ENCODE measurements at regions not wholly inside any gene's neighbourhood (a gene's known extent, or its start where the extent isn't known, plus 50 kb on each side); places are given as distances from the start of the nearest gene placed in this dataset.

- no peaks in the 10 kb centered on the region for H3K4me1 ChIP-seq (ENCODE audit: control insufficient read depth, insufficient read depth, low read length, poor library complexity, severe bottlenecking)
- WGBS, 2 experiments (ENCODE audit: insufficient coverage in 2 of 2): no CpG with 5 or more reads among the region's 2 CpGs
- no peak overlapping the region for H3K27ac ChIP-seq (ENCODE audit: low read depth, low read length, severe bottlenecking)
Observed at GRCh38 chr3:103660810-103661209, 1226.0 kb downstream of the ZPLD1 start.

GRCh38 chr3:103662591-103662990, 1227.8 kb downstream of the ZPLD1 start:
- Histone ChIP-seq H3K4me1 (ENCODE audit: control insufficient read depth, insufficient read depth, low read length, poor library complexity, severe bottlenecking) (no peaks in the 10 kb centered on the region), H3K4me3 (ENCODE audit: extremely low read depth, insufficient read depth, low read length, poor library complexity, severe bottlenecking) (no peak overlapping the region), H3K27ac (ENCODE audit: low read depth, low read length, severe bottlenecking) (no peak overlapping the region), H3K9me3 (ENCODE audit: control insufficient read depth, low read length) (no peaks in the 10 kb centered on the region), H3K36me3 (ENCODE audit: control insufficient read depth, insufficient read depth, low read length) (no peaks in the 10 kb centered on the region)
- WGBS, 2 experiments (ENCODE audit: insufficient coverage in 2 of 2): 89% methylated on average over 1 of the region's 3 CpGs; no CpG with 5 or more reads in 1 of the 2 experiments

More at GRCh38 chr3:103660810-103661209, 1226.0 kb downstream of the ZPLD1 start:
- no peaks in the 10 kb centered on the region for H3K9me3 ChIP-seq (ENCODE audit: control insufficient read depth, low read length)
- no peak overlapping the region for H3K4me3 ChIP-seq (ENCODE audit: extremely low read depth, insufficient read depth, low read length, poor library complexity, severe bottlenecking)
- no peaks in the 10 kb centered on the region for H3K36me3 ChIP-seq (ENCODE audit: control insufficient read depth, insufficient read depth, low read length)

- H3K9me3 ChIP-seq (ENCODE audit: control insufficient read depth, low read length): no peaks in the 10 kb centered on the region
- H3K4me1 ChIP-seq (ENCODE audit: control insufficient read depth, insufficient read depth, low read length, poor library complexity, severe bottlenecking): no peaks in the 10 kb centered on the region
- no peak overlapping the region for H3K27ac ChIP-seq (ENCODE audit: low read depth, low read length, severe bottlenecking)
- H3K36me3 ChIP-seq (ENCODE audit: control insufficient read depth, insufficient read depth, low read length): no peaks in the 10 kb centered on the region
- no CpG with 5 or more reads among the region's 2 CpGs for WGBS, 2 experiments (ENCODE audit: insufficient coverage in 2 of 2)
- no peak overlapping the region for H3K4me3 ChIP-seq (ENCODE audit: extremely low read depth, insufficient read depth, low read length, poor library complexity, severe bottlenecking)
Observed at GRCh38 chr3:103672346-103672745, 1237.5 kb downstream of the ZPLD1 start.

GRCh38 chr3:103684904-103685303, 1250.1 kb downstream of the ZPLD1 start:
- 100% methylated on average over 1 to 2 of the region's 4 CpGs for WGBS, 2 experiments (ENCODE audit: insufficient coverage in 2 of 2)
- no peak overlapping the region for H3K4me3 ChIP-seq (ENCODE audit: extremely low read depth, insufficient read depth, low read length, poor library complexity, severe bottlenecking)

GRCh38 chr3:103685939-103686338, 1251.1 kb downstream of the ZPLD1 start:
- no CpG with 5 or more reads among the region's 1 CpG for WGBS, 2 experiments (ENCODE audit: insufficient coverage in 2 of 2)
- no peak overlapping the region for H3K4me3 ChIP-seq (ENCODE audit: extremely low read depth, insufficient read depth, low read length, poor library complexity, severe bottlenecking)

More at GRCh38 chr3:103684904-103685303, 1250.1 kb downstream of the ZPLD1 start:
- Histone ChIP-seq H3K36me3 (ENCODE audit: control insufficient read depth, insufficient read depth, low read length) (no peaks in the 10 kb centered on the region), H3K4me1 (ENCODE audit: control insufficient read depth, insufficient read depth, low read length, poor library complexity, severe bottlenecking) (no peaks in the 10 kb centered on the region), H3K9me3 (ENCODE audit: control insufficient read depth, low read length) (no peaks in the 10 kb centered on the region), H3K27ac (ENCODE audit: low read depth, low read length, severe bottlenecking) (no peak overlapping the region)

GRCh38 chr3:103690536-103690935, 1255.7 kb downstream of the ZPLD1 start:
- Histone ChIP-seq H3K4me1 (ENCODE audit: control insufficient read depth, insufficient read depth, low read length, poor library complexity, severe bottlenecking) (no peaks in the 10 kb centered on the region), H3K4me3 (ENCODE audit: extremely low read depth, insufficient read depth, low read length, poor library complexity, severe bottlenecking) (no peak overlapping the region), H3K27ac (ENCODE audit: low read depth, low read length, severe bottlenecking) (no peak overlapping the region), H3K9me3 (ENCODE audit: control insufficient read depth, low read length) (no peaks in the 10 kb centered on the region), H3K36me3 (ENCODE audit: control insufficient read depth, insufficient read depth, low read length) (no peaks in the 10 kb centered on the region)

More at GRCh38 chr3:103685939-103686338, 1251.1 kb downstream of the ZPLD1 start:
- Histone ChIP-seq H3K36me3 (ENCODE audit: control insufficient read depth, insufficient read depth, low read length) (no peaks in the 10 kb centered on the region), H3K4me1 (ENCODE audit: control insufficient read depth, insufficient read depth, low read length, poor library complexity, severe bottlenecking) (no peaks in the 10 kb centered on the region), H3K9me3 (ENCODE audit: control insufficient read depth, low read length) (no peaks in the 10 kb centered on the region), H3K27ac (ENCODE audit: low read depth, low read length, severe bottlenecking) (no peak overlapping the region)

- WGBS, 2 experiments (ENCODE audit: insufficient coverage in 2 of 2): no CpG with 5 or more reads among the region's 2 CpGs
- no peak overlapping the region for H3K27ac ChIP-seq (ENCODE audit: low read depth, low read length, severe bottlenecking)
- H3K4me1 ChIP-seq (ENCODE audit: control insufficient read depth, insufficient read depth, low read length, poor library complexity, severe bottlenecking): no peaks in the 10 kb centered on the region
Observed at GRCh38 chr3:103693831-103694230, 1259.0 kb downstream of the ZPLD1 start.

GRCh38 chr3:103698646-103699045, 1263.8 kb downstream of the ZPLD1 start:
- Histone ChIP-seq H3K9me3 (ENCODE audit: control insufficient read depth, low read length) (no peaks in the 10 kb centered on the region), H3K4me3 (ENCODE audit: extremely low read depth, insufficient read depth, low read length, poor library complexity, severe bottlenecking) (no peak overlapping the region), H3K4me1 (ENCODE audit: control insufficient read depth, insufficient read depth, low read length, poor library complexity, severe bottlenecking) (no peaks in the 10 kb centered on the region), H3K36me3 (ENCODE audit: control insufficient read depth, insufficient read depth, low read length) (no peaks in the 10 kb centered on the region), H3K27ac (ENCODE audit: low read depth, low read length, severe bottlenecking) (no peak overlapping the region)
- WGBS, 2 experiments (ENCODE audit: insufficient coverage in 2 of 2): no CpG with 5 or more reads among the region's 1 CpG

More at GRCh38 chr3:103693831-103694230, 1259.0 kb downstream of the ZPLD1 start:
- Histone ChIP-seq H3K9me3 (ENCODE audit: control insufficient read depth, low read length) (no peaks in the 10 kb centered on the region), H3K4me3 (ENCODE audit: extremely low read depth, insufficient read depth, low read length, poor library complexity, severe bottlenecking) (no peak overlapping the region), H3K36me3 (ENCODE audit: control insufficient read depth, insufficient read depth, low read length) (no peaks in the 10 kb centered on the region)

- no peaks in the 10 kb centered on the region for H3K4me1 ChIP-seq (ENCODE audit: control insufficient read depth, insufficient read depth, low read length, poor library complexity, severe bottlenecking)
- no peaks in the 10 kb centered on the region for H3K9me3 ChIP-seq (ENCODE audit: control insufficient read depth, low read length)
- no peak overlapping the region for H3K27ac ChIP-seq (ENCODE audit: low read depth, low read length, severe bottlenecking)
- H3K36me3 ChIP-seq (ENCODE audit: control insufficient read depth, insufficient read depth, low read length): no peaks in the 10 kb centered on the region
- no peak overlapping the region for H3K4me3 ChIP-seq (ENCODE audit: extremely low read depth, insufficient read depth, low read length, poor library complexity, severe bottlenecking)
- 100% methylated on average over 1 of the region's 3 CpGs; no CpG with 5 or more reads in 1 of the 2 experiments for WGBS, 2 experiments (ENCODE audit: insufficient coverage in 2 of 2)
Observed at GRCh38 chr3:103699228-103699627, 1264.4 kb downstream of the ZPLD1 start.

GRCh38 chr3:103705641-103706040, 1270.8 kb downstream of the ZPLD1 start:
- Histone ChIP-seq H3K9me3 (ENCODE audit: control insufficient read depth, low read length) (no peaks in the 10 kb centered on the region), H3K27ac (ENCODE audit: low read depth, low read length, severe bottlenecking) (no peak overlapping the region), H3K4me1 (ENCODE audit: control insufficient read depth, insufficient read depth, low read length, poor library complexity, severe bottlenecking) (no peaks in the 10 kb centered on the region), H3K4me3 (ENCODE audit: extremely low read depth, insufficient read depth, low read length, poor library complexity, severe bottlenecking) (no peak overlapping the region), H3K36me3 (ENCODE audit: control insufficient read depth, insufficient read depth, low read length) (no peaks in the 10 kb centered on the region)
- WGBS, 2 experiments (ENCODE audit: insufficient coverage in 2 of 2): 67 to 80% methylated on average over 1 of the region's 2 CpGs

GRCh38 chr3:103706671-103707070, 1271.9 kb downstream of the ZPLD1 start:
- H3K27ac ChIP-seq (ENCODE audit: low read depth, low read length, severe bottlenecking): no peak overlapping the region
- H3K4me3 ChIP-seq (ENCODE audit: extremely low read depth, insufficient read depth, low read length, poor library complexity, severe bottlenecking): no peak overlapping the region
- no peaks in the 10 kb centered on the region for H3K9me3 ChIP-seq (ENCODE audit: control insufficient read depth, low read length)
- H3K36me3 ChIP-seq (ENCODE audit: control insufficient read depth, insufficient read depth, low read length): no peaks in the 10 kb centered on the region
- no peaks in the 10 kb centered on the region for H3K4me1 ChIP-seq (ENCODE audit: control insufficient read depth, insufficient read depth, low read length, poor library complexity, severe bottlenecking)
- WGBS, 2 experiments (ENCODE audit: insufficient coverage in 2 of 2): no CpG with 5 or more reads among the region's 1 CpG
